ENCODE measurements at regions not wholly inside any gene's neighbourhood (a gene's known extent, or its start where the extent isn't known, plus 50 kb on each side); places are given as distances from the start of the nearest gene placed in this dataset.

DNA sequence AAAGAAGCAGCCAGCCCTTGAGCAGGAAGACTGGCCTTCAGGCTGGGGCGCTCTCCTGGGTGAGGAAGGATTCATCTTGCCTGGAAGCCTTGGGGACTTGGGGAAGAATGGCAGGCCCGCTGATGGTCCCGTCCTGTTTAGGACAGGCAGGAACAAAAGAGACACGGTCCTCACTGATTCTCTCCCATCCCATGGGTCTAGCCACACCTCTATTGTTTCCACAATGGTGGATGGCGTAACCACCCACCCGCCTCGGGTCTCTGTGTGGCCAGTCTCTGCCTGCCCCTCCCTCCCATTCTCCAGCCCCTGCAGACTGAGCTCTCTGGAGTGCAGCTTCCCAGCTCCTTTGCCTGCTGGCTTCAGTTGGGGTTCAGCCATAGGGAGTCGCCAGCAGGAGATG is 284.3 kb downstream of the UACA start:
- Histone ChIP-seq H3K27me3 (ENCODE audit: control insufficient read depth, insufficient read depth, low read length) (peaks cover 25% of the 10 kb centered on the region), H3K4me3 (ENCODE audit: low read length) (no peak overlapping the region), H3K27ac (ENCODE audit: low read length) (no peak overlapping the region), H3K36me3 (ENCODE audit: control insufficient read depth, insufficient read depth, low read length) (no peaks in the 10 kb centered on the region), H3K4me1 (ENCODE audit: control insufficient read depth, insufficient read depth, low read length) (peaks cover 64% of the 10 kb centered on the region), H3K9me3 (ENCODE audit: control insufficient read depth, insufficient read depth, low read length) (no peaks in the 10 kb centered on the region)
- Mint-ChIP-seq H3K27ac (no peak overlapping the region), H3K4me3 (peak overlapping the region; percentile 1), H3K9me3 (no peaks in the 10 kb centered on the region), H3K4me1 (peaks cover 32 to 65% of the 10 kb centered on the region in 2 donors), H3K27me3 (ENCODE audit: low read depth in 2 of 2) (peaks cover 45 to 58% of the 10 kb centered on the region in 2 donors), H3K36me3 (no peaks in the 10 kb centered on the region)
- no peak for DNase-seq
- intact Hi-C loops (cut with micrococcal nuclease) = no loop called here
- WGBS (ENCODE audit: insufficient coverage) = 79% methylated on average over 8 of the region's 8 CpGs
- no peak for ATAC-seq
- no peak for TF ChIP-seq CTCF (IDR thresholded peaks at IDR 0.05)

GRCh38 chr15:70478251-70478990 is 284.9 kb downstream of the UACA start:
- H3K27ac ChIP-seq (ENCODE audit: low read length) = no peak overlapping the region
- no peaks in the 10 kb centered on the region for H3K36me3 ChIP-seq (ENCODE audit: control insufficient read depth, insufficient read depth, low read length)
- H3K4me1 ChIP-seq (ENCODE audit: control insufficient read depth, insufficient read depth, low read length) = peaks cover 65% of the 10 kb centered on the region
- Mint-ChIP-seq H3K9me3 (no peaks in the 10 kb centered on the region), H3K27ac (peak overlapping the region in 1 of 2 donors; percentile 4), H3K4me1 (peaks cover 32 to 63% of the 10 kb centered on the region in 2 donors), H3K4me3 (peak overlapping the region; percentile 13), H3K27me3 (ENCODE audit: low read depth in 2 of 2) (peaks cover 41 to 57% of the 10 kb centered on the region in 2 donors), H3K36me3 (no peaks in the 10 kb centered on the region)
- intact Hi-C loops (cut with micrococcal nuclease) = no loop called here
- H3K4me3 ChIP-seq (ENCODE audit: low read length) = no peak overlapping the region
- H3K27me3 ChIP-seq (ENCODE audit: control insufficient read depth, insufficient read depth, low read length) = peaks cover 22% of the 10 kb centered on the region
- 75% methylated on average over 19 of the region's 19 CpGs for WGBS (ENCODE audit: insufficient coverage)
- no peak for ATAC-seq
- DNase-seq = no peak
- no peak for TF ChIP-seq CTCF (IDR thresholded peaks at IDR 0.05)
- no peaks in the 10 kb centered on the region for H3K9me3 ChIP-seq (ENCODE audit: control insufficient read depth, insufficient read depth, low read length)

DNA sequence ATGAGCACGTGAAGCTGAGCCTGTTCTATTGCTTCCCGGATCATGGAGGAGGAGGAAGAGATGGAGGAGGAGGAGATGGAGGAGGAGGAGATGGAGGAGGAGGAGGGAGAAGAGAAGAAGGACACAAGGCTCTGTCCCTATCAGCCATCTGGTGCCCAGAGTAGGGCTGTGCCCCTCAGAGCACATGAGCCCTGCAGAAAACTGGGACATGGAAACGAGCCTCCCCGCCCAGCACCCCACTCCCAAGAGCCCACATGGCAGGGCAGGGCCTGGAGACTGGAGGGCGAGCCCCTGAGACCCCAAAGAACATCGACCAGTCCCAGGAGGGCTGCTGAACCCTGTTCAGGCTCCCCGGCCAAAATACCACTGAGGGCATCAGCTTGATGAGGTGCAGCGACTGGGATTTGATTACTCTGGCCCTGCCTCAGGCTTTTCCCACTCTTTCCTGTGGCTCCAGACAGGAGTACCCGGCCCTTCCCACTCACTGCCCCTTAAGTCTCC is 285.6 kb downstream of the UACA start:
- no peak overlapping the region for H3K27ac Mint-ChIP-seq
- WGBS (ENCODE audit: insufficient coverage) = 97% methylated on average over 9 of the region's 9 CpGs
- peaks cover 43 to 57% of the 10 kb centered on the region in 2 donors for H3K27me3 Mint-ChIP-seq (ENCODE audit: low read depth in 2 of 2)
- ATAC-seq (no peak), DNase-seq (no peak)
- peak overlapping the region; percentile 13 for H3K4me3 Mint-ChIP-seq
- no peaks in the 10 kb centered on the region for H3K36me3 ChIP-seq (ENCODE audit: control insufficient read depth, insufficient read depth, low read length)
- peaks cover 59% of the 10 kb centered on the region for H3K4me1 ChIP-seq (ENCODE audit: control insufficient read depth, insufficient read depth, low read length)
- peaks cover 21% of the 10 kb centered on the region for H3K27me3 ChIP-seq (ENCODE audit: control insufficient read depth, insufficient read depth, low read length)
- no peaks in the 10 kb centered on the region for H3K36me3 Mint-ChIP-seq
- intact Hi-C loops (cut with micrococcal nuclease) = no loop called here
- H3K4me3 ChIP-seq (ENCODE audit: low read length) = no peak overlapping the region
- no peak for TF ChIP-seq CTCF (IDR thresholded peaks at IDR 0.05)
- peaks cover 32 to 61% of the 10 kb centered on the region in 2 donors for H3K4me1 Mint-ChIP-seq
- H3K27ac ChIP-seq (ENCODE audit: low read length) = no peak overlapping the region
- no peaks in the 10 kb centered on the region for H3K9me3 ChIP-seq (ENCODE audit: control insufficient read depth, insufficient read depth, low read length)
- H3K9me3 Mint-ChIP-seq = no peaks in the 10 kb centered on the region
